ENCODE measurements at regions not wholly inside any gene's neighbourhood (a gene's known extent, or its start where the extent isn't known, plus 50 kb on each side); places are given as distances from the start of the nearest gene placed in this dataset.
A peak's percentile ranks its signal among the peaks of the same experiment; 100 is the strongest.

DNA sequence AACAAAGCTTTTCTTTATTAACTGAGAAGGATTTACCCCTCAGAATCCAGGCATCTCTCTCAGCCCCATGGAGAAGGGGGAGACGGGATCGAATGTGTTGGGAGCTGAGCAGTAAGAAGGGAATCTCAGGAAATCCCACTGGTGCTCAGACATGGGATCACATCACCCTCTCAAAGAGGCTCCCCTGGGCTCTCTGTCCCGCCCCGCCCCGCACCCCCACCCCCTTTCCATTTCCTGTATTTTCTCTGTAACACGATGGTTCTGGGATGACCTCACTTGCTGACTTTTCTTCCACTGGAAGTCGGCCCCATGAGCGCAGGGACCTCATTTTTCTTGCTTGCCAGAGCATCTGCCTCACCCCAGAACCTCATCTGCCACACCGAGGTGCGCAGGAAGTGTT lies 96.7 kb upstream of the SLC22A11 start:
- no peak for DNase-seq

- DNase-seq, result no peak
Observed at GRCh38 chr11:64459609-64460008, 96.1 kb upstream of the SLC22A11 start.

DNA sequence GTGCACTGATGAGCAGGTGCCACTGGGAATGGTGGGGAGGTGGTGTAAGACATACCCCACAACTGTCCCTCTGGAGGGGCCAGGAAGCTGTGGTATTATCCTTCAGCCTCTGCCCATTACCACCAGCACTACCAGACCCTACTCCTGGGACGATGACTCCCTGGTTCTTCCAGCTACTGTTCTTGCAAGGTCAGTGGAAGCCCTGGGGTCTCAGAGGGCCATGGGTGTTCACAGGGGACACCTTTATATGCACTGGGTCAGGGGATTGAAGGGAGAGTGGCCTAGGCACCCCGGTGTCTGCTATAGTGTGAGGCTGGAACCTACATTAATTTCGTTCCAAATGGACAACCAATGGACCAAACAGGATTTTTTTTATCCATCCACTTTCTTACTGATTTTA lies 94.7 kb upstream of the SLC22A11 start:
- DNase-seq, result no peak

DNA sequence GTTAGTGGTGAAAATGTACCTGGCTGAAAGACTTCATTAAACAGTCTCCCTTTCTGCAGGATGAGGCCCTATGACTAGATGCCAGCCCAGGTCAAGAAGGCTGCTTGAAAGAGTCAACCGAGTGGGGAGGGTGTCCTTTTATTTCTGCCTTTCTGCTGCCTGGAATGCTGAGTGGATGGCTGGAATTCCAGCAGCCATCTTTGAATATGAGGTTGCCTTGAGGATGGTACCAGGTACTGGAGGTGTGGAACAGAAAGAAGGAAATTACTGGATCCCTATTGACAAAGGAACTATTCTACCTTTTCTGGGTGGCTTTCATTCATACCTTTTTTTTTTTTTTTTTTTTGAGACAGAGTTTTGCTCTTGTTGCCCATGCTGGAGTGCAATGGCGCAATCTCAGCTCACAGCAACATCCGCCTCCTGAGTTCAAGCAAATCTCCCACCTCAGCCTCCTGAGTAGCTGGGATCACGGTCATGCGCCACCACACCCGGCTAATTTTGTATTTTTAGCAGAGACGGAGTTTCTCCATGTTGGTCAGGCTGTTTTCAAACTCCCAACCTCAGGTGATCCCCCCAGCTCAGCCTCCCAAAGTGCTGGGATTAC lies 89.5 kb upstream of the SLC22A11 start:
- DNase-seq, result no peak

GRCh38 chr11:64469288-64469687 lies 86.5 kb upstream of the SLC22A11 start:
- no peak for DNase-seq

DNA sequence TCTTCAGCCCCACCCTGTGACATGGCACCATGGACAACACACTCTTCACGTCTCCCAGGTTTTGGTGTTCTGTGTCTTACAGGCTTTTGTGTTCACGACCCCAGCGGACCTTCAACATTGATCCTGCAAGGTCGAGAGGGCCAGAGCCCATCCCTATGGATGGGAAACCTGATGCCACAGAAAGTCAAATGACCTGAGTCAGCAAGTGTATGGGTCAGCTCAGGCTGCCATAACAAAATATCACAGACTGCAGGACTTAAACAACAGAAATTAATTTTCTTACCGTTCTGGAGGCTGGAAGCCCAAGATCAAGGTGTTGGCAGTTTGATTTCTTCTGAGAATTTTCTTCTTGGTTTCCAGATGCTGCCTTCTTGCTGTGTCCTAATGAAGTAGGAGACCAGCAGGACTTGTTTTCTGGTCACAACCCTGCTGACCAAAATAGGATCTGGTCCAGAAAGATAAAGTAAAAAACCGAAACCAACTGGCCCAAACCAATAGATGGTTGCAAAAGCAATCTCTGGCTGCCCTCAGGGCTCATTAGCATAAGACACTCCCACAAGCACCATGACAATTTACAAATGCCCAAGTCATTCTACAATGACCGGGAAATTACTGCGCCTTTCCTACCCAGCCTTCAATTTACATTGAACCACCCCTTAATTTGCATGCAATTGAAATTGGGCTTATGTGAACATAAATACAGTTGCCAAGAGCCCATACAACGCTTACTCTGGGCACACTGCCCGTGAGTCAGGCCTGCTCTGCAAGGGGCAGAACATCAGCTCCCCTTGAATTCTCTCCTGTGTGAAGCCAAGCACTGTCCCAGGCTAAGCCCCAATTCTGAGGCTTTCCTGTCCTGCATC lies 82.9 kb upstream of the SLC22A11 start:
- DNase-seq, result no peak

GRCh38 chr11:64474680-64475079 lies 81.1 kb upstream of the SLC22A11 start:
- no peak for DNase-seq

GRCh38 chr11:64475145-64475544 lies 80.6 kb upstream of the SLC22A11 start:
- no peak for DNase-seq

GRCh38 chr11:64476881-64477280 lies 78.9 kb upstream of the SLC22A11 start:
- DNase-seq, result no peak

DNA sequence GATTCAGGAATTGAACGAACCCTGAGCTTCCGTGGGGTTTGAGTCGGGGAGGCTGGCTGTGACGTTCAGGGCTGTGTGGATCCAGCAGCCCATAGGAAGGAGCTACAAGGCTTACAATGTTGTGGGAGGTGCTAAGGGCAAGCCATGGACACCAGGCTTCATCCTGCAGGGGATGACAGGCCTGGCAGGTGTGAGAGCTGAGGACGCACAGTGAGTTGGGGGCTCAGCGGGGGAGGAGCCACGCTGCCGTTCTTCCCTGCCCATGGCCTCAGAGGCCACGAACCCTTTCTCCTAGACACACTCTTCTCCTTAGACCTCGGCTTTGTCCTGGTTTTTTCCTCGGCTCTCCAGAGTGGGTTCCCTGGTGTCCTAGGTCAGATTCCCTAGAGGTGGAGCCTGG lies 78.1 kb upstream of the SLC22A11 start:
- DNase-seq, result no peak

- DNase-seq, result no peak
Observed at GRCh38 chr11:64482588-64482987, 73.2 kb upstream of the SLC22A11 start.

GRCh38 chr11:64484191-64485022 lies 71.3 kb upstream of the SLC22A11 start:
- DNase-seq, result no peak

- DNase-seq, result no peak
Observed at GRCh38 chr11:64485074-64485473, 70.7 kb upstream of the SLC22A11 start.

- DNase-seq, result peak; percentile 26
Observed at GRCh38 chr11:64489831-64490441, 65.8 kb upstream of the SLC22A11 start.

DNA sequence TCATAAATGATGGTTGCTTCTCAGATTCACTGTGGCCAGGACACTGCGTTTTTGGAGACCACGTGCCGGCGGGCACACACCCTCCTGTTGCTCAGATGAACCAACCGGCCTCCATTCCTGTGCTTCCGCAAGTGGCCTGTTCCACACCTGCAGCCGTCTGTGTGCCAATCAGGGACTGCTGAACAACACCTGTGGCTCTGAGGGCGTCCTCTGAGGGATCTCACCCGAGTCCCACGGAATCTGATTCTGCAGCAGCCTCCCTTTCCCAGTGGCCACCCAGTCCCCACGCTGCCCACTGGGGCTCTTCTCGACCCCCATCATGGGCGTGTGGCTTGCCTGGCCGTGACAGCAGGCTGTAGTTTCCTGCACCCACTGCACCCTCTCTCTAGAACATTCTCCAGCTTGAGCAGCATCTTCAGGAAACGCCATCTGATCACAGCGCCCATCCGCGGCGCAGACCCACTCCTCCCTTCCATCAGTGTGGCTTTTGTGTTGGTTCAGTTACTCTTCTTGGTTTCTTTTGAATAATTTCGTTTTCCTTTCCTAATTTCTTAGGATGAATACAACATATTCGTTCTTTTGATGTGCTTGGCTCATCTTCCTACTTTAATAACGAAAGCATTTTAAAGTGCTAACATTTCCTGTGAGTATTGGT lies 65.1 kb upstream of the SLC22A11 start:
- DNase-seq, result no peak

- no peak for DNase-seq
Observed at GRCh38 chr11:64492561-64492960, 63.2 kb upstream of the SLC22A11 start.

GRCh38 chr11:64498136-64498535 lies 57.6 kb upstream of the SLC22A11 start:
- no peak for DNase-seq

GRCh38 chr11:64499261-64500004 lies 56.3 kb upstream of the SLC22A11 start:
- DNase-seq, result no peak

- no peak for DNase-seq
Observed at GRCh38 chr11:64500176-64501013, 55.3 kb upstream of the SLC22A11 start.

DNA sequence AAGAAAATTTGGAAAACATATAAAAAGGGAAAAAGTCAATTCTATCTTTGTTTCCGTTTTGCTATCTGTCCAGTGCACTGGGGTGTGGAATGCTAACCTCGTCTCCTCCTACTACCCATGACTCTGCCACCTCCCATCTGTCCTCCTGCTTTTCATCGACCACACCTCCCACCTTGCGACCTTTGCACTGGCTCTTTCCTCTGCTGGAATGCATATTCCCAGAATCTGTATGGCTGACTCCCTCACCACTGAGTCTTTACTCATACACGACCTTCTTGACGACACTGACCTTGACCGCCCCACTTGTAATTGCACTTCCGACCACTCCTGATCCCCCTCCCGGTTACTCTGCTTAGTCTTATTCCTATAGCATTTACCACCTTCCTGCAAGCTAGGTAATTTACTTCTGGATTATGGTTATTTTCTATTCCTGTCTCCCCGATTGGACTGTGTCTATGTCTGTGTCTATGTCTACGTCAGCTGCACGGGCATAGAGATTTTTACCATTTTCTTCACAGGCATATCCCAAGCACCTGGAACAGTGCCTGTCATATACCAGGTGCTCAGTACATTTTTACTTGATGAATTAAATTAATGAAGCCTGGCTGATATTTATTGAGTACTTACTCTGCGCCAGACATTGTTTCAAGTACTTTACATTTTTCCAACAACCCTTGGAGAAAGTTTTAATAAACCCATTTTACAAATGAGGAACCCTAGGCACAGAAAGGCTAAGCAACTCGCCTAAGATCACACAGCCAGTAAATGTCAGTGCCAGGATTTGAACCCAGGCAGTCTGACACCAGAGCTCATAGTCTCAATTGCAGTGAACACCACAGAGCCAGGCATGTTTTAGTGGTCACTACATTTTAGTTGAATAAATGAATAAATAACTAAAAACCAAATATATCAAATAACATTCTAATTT lies 54.0 kb upstream of the SLC22A11 start:
- DNase-seq, result no peak
